ENCODE measurements at regions not wholly inside any gene's neighbourhood (a gene's known extent, or its start where the extent isn't known, plus 50 kb on each side); places are given as distances from the start of the nearest gene placed in this dataset.

DNA sequence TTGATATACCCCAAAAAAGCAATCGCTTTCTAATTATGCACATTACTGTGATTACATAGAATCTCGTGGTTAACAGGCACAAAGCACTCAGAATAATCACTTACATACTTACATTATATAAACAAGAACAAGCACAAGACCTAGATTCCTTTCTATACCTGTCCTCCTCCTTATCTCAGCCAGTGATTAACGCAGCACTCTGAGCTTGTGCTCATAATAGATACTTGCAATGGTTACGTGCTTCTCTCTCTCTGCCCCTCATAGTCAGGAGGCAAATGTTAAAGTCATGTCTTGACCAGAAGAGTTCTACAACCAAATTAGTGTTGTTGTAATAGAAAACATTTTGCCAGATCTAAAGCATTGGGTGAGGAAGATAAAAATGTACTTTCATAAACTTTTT, 342.2 kb upstream of the PKDCC start:
- DNase-seq = no peak

DNA sequence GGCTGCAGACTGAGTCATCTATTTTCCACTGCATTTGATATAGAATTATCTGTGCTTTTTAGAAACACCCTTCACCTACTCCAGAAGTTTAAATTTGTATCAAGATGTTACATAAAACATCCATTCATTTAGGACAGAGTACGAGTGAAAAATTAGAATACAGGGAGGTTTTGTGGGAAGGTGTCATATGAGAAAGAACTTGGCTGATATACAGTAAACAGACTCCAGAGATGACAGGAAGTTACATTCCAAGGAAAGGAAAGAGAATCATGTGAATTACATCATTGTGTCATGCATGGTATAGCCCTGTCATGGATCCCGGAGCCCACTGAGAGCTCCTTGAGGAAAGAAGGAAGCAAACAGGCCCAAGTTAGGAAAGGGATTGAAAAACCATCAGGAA, 341.5 kb upstream of the PKDCC start:
- no peak for DNase-seq

GRCh38 chr2:41707790-41708451, 339.9 kb upstream of the PKDCC start:
- no peak for DNase-seq

GRCh38 chr2:41709702-41710599, 337.9 kb upstream of the PKDCC start:
- DNase-seq = no peak

GRCh38 chr2:41710944-41711343, 336.9 kb upstream of the PKDCC start:
- no peak for DNase-seq

DNA sequence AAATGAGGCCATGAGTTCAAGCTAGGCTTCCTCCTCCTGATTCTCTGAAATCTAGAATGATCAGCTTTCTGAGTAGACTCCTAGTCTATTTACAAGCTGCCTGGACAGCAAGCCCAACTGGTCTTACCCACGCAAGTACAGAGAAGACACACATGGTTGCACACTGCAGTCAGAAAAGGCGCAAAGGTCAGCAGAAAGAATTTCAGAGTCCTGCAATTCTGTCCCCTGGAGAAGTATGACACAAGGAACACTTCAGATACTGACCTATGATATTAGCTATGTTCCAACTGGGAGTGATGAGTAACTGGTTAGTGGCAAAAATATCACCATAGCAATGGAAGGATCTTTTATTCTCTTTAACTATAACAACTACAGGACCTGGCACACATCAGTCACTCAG, 336.1 kb upstream of the PKDCC start:
- DNase-seq = no peak

DNA sequence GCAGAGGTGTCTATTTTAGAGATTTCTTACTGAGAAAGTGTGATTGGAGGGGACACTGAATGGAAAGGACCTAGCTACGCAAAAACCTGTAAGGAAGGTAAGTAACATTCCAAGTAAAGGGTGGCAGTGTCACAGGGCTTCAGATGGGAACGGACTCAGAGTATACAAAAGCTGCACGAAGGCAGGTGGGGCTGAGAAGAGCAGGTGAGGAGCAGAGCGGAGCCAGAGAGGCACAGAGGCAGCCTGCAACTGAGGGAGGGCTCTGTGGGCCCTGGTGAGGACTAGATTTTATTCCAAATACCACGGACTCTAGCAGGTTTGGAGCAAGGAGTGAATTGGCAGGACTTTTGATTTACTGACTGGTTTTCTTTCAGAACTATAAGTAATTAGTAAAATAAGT, 331.3 kb upstream of the PKDCC start:
- DNase-seq = no peak

DNA sequence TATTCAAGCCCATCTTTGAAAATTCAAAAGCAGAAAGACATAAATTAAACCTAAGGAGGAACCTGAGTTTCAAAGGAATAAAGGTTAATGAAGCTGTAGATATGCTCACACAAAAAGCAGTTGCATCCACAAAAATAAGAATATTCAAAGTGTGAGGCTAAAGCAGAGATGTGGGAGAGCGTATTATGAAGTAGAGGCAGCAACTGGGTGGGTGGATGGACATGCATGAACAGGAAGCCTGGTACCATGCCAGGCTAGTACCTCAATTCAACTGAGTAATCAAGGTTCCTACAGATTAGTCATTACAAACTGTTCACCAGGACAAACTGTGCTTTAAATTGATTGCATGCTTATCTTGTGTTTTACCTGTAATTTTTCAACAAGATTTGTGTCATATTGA, 330.0 kb upstream of the PKDCC start:
- DNase-seq = no peak

DNA sequence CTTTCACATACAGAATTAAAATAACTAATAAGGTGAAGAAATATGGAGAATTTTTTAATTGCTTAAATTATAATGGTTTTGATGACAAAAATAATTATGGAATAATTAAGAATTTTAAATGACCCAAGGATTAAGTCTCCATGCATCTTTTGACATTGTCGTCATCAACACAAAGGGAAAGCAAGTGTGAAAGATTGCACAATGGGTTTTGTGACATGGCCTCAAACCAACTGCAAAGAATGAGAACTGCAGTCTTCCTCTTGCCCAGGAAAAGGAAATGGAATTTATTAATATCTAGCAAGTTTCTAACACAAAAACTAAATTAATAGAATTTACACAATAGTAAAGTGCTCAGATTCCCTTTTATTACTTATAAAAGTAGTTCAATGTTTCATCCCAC, 329.1 kb upstream of the PKDCC start:
- no peak for DNase-seq

DNA sequence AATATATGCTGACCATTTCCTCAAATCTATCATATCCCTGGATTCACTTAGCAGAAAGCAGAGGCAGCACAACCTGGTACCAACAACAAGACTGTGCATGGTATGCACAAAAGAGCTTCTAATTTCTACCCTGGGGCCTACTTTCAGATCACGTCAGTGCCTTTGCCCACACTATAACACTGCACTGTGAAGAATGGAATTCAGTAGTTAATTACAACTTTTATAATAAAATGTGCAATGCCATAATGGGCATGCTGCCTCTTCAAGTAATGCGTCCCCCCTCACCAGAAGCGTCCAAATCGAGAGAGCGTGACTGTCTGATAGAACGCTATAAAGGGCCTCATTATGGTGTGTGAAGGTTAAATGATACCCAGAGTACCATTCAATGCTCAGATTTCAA, 328.1 kb upstream of the PKDCC start:
- DNase-seq = no peak

- DNase-seq = no peak
These were observed 327.2 kb upstream of the PKDCC start for GRCh38 chr2:41720331-41721251.

- no peak for DNase-seq
These were observed 325.0 kb upstream of the PKDCC start for GRCh38 chr2:41722668-41723369.

DNA sequence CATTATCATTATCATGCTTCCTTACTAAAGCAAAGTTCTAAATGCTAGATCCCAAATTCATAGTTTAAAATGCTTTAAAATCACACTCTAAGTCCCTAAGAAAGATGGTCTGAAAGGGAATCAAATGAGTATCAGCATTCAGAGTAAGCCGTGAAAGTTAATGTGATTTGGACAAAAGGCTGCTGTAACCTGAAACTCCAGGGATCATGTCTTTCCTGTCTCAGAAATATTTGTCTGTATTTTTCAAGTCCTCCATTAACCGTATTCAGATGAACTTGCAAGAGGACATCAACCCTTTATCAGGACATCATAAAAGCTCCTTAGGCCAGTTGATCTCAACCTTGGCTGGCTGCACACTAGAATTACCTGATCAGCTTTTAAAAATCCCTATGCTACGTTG, 324.3 kb upstream of the PKDCC start:
- no peak for DNase-seq

GRCh38 chr2:41724465-41724864, 323.4 kb upstream of the PKDCC start:
- DNase-seq = no peak

DNA sequence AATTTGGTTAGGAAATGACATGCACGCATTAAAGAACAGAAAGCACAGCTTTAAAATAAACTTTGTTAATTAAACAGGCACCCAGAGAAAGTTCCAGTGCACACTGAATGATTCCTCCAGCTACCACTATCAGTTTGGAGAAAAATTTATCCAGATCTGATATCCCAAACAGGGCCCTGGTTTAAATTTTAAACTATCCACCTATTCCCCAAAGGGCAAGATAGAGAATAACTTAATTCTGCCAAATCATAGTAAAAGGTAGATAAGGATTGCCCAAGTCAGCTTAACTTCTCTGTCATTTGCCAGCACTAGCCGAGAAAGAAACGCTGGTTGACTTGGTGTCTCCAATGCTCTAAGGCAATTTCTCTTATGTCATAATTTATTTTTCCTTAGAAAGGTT, 321.9 kb upstream of the PKDCC start:
- no peak for DNase-seq

- DNase-seq = no peak
These were observed 321.5 kb upstream of the PKDCC start for GRCh38 chr2:41726364-41726763.

DNA sequence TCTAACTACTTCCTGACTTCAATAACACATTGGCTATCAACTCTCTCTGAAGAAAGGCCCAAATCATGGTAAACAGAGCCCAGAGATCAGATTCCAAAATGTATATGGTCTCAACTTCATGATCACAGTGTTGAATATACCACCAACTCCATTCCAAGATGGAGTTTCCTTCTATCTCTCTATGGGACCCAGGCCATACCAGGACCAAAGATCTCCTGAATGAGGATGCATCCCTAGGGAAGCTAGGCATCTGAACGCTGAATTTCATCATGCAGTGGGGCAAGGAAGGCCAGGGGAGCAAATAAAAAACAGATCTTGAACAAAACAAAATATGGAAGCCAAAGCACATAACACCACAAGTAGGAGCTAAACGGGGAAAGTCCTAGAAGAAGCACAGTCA, 320.7 kb upstream of the PKDCC start:
- DNase-seq = no peak

DNA sequence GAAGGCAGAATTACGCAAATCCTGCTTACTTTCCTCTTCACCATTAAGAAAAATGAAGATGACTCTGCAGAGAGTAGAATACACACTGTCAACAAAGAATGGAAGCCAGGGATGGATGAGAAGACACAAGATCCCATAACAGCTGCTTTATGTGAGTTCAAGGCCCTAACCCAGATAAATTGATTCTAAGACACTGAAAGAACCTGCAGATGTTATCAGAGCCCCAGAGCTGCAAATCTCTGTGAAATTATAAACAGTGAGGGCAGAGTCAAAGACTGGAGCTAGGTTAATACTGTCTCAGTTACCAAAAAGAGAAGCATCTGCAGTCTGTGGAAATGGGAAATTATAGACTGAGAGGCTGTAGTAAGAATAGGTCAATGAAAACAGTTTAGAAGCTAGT, 320.1 kb upstream of the PKDCC start:
- DNase-seq = no peak

- DNase-seq = no peak
These were observed 319.0 kb upstream of the PKDCC start for GRCh38 chr2:41728788-41729338.

- DNase-seq = no peak
These were observed 317.9 kb upstream of the PKDCC start for GRCh38 chr2:41729800-41730364.

DNA sequence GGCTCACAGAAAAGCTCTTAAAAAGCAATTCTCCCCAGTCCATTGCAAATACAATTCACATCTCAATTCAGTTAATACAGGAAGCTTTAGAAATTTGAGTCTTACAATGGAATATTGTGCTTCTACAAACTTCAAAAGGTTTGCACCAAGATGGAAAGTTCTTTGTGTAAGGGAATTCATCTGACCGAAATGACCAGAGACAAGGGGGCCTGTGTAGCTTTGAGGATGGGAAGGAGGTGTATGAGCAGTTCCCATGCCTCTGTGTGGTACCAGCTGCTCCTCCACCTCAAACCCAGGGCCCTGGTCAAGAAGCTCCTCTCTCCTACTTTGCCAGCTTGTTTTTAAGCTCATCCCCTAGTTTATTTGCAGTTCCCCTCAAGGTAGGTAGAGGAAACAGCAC, 312.8 kb upstream of the PKDCC start:
- no peak for DNase-seq

DNA sequence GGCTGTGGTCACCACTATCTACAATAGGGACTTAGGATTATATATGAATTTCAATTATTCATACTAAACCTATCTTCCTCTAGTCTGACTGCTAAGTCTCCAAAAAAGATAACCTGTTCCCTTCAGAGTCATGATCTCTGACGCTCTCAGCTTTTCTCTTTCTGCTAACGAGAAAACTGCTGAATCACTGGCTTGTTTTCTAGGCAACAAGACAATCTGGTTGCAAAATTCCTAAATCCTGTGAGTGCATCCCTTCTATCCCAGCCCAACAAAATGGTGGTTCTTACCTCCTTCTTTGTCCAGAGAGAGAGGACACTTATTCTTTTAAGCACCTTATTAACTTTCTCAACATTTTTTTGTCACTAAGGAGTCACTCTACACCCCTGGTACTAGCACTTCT, 312.3 kb upstream of the PKDCC start:
- DNase-seq = no peak
